B cell (primary cell): ENCODE measurements at regions not wholly inside any gene's neighbourhood (a gene's known extent, or its start where the extent isn't known, plus 50 kb on each side); places are given as distances from the start of the nearest gene placed in this dataset.

ENCODE experiments used
- ATAC-seq: fragments of 200-7000 bp; cut with Tn5 transposase; one replicate; pipeline ENCODE4 v1.10.0; 2021; ENCODE audit warnings: low read depth, mild to moderate bottlenecking, moderate number of reproducible peaks, moderate library complexity
- CTCF ChIA-PET: fragments of 350-600 bp; sonication (Branson Sonifier 250); formaldehyde crosslinking; loops from one replicate; lab custom pipeline; 2021; ENCODE audit warnings: antibody characterized with exemption, inconsistent platforms; lab: Charles Lee
- POLR2A ChIA-PET: fragments of 350-600 bp; sonication (Branson Sonifier 250); formaldehyde crosslinking; loops from one replicate; lab custom pipeline; 2021; ENCODE audit warnings: antibody characterized with exemption; lab: Charles Lee
- DNase-seq: peaks from one replicate; pipeline ENCODE4 v3.0.0; 2013
- H2AFZ ChIP-seq: 2 replicates; pipeline ENCODE4 v1.6.1; 2012; ENCODE audit warnings: mild to moderate bottlenecking, low read depth, low read length; ENCODE audit not compliant: insufficient read depth, poor library complexity, severe bottlenecking
- H3K27ac ChIP-seq, 2 donors: 1 replicate in 1 of 2; 2 replicates in 1 of 2; pipeline ENCODE4 v1.5.1; 2012 to 2013; ENCODE audit warnings: low read length in 2 of 2, mild to moderate bottlenecking in 2 of 2, moderate library complexity in 1 of 2
- H3K27me3 ChIP-seq, 4 experiments: fragments of 200-600 bp in 1 of 4; sonication (generic) in 1 of 4; replicated peaks in 1 of 4; 1 replicate in 2 of 4; 2 replicates in 2 of 4; pipeline versions ENCODE4 v1.6.1 to v1.7.0; 2013 to 2016; ENCODE audit warnings: low read length in 3 of 4, mild to moderate bottlenecking in 2 of 4, mixed read lengths in 1 of 4, moderate library complexity in 1 of 4; ENCODE audit not compliant: insufficient read depth in 4 of 4, control insufficient read depth in 3 of 4; ENCODE audit errors: control extremely low read depth in 1 of 4
- H3K36me3 ChIP-seq, 2 experiments: replicated peaks in 1 of 2; 1 replicate in 1 of 2; 2 replicates in 1 of 2; pipeline versions ENCODE4 v1.6.1 to v1.7.1; 2013; ENCODE audit warnings: low read length in 1 of 2; ENCODE audit not compliant: insufficient read depth in 2 of 2, control insufficient read depth in 1 of 2; ENCODE audit errors: control extremely low read depth in 1 of 2, extremely low read depth in 1 of 2
- H3K4me1 ChIP-seq, 2 donors: fragments of 200-600 bp in 1 of 2; sonication (generic) in 1 of 2; 1 replicate in 1 of 2; 2 replicates in 1 of 2; pipeline versions ENCODE4 v1.5.1 to v1.6.1; 2013 to 2017; ENCODE audit warnings: low read length in 2 of 2; ENCODE audit not compliant: control insufficient read depth in 2 of 2, insufficient read depth in 2 of 2
- H3K4me2 ChIP-seq: replicated peaks from 2 replicates; pipeline ENCODE3; 2012; ENCODE audit warnings: mild to moderate bottlenecking, low read depth, low read length; ENCODE audit not compliant: poor library complexity, severe bottlenecking
- H3K4me3 ChIP-seq, 5 experiments: fragments of 200-600 bp in 1 of 5; sonication (generic) in 1 of 5; 1 replicate in 3 of 5; 2 replicates in 2 of 5; pipeline versions ENCODE4 v1.5.1 to v1.7.0; 2011 to 2016; ENCODE audit warnings: low read length in 4 of 5, mild to moderate bottlenecking in 4 of 5, low read depth in 2 of 5, control low read depth in 1 of 5, moderate library complexity in 1 of 5; ENCODE audit not compliant: insufficient read depth in 1 of 5; ENCODE audit errors: control extremely low read depth in 1 of 5, extremely low read depth in 1 of 5
- H3K79me2 ChIP-seq: fragments of 200-600 bp; sonication (generic); one replicate; pipeline ENCODE4 v1.6.0; 2016; ENCODE audit warnings: low read length; ENCODE audit not compliant: control insufficient read depth, insufficient read depth
- H3K9ac ChIP-seq: fragments of 200-600 bp; sonication (generic); 2 replicates; pipeline ENCODE4 v1.6.1; 2017; ENCODE audit warnings: mild to moderate bottlenecking, low read length, moderate library complexity
- H3K9me3 ChIP-seq, 3 donors: one replicate each; pipeline versions ENCODE4 v1.6.1 to v1.7.1; 2013; ENCODE audit warnings: low read length in 2 of 3; ENCODE audit not compliant: control insufficient read depth in 2 of 3, insufficient read depth in 1 of 3; ENCODE audit errors: control extremely low read depth in 1 of 3
- H4K20me1 ChIP-seq: 2 replicates; pipeline ENCODE4 v1.6.0; 2012; ENCODE audit warnings: mild to moderate bottlenecking, low read length; ENCODE audit not compliant: insufficient read depth, control insufficient read depth, poor library complexity, severe bottlenecking
- H3K27ac Mint-ChIP-seq: one replicate; pipeline ENCODE4 v1.8.0; 2021; ENCODE audit warnings: mixed read lengths
- H3K27me3 Mint-ChIP-seq: one replicate; pipeline ENCODE4 v1.8.0; 2021; ENCODE audit warnings: mixed read lengths
- H3K4me1 Mint-ChIP-seq: one replicate; pipeline ENCODE4 v1.8.0; 2021; ENCODE audit warnings: mixed read lengths
- H3K4me3 Mint-ChIP-seq: one replicate; pipeline ENCODE4 v1.8.0; 2021; ENCODE audit warnings: mixed read lengths
- H3K9me3 Mint-ChIP-seq: one replicate; pipeline ENCODE4 v1.8.0; 2022; ENCODE audit warnings: mixed read lengths; ENCODE audit not compliant: insufficient read depth
- CTCF ChIP-seq: fragments of 200-600 bp; IDR thresholded peaks from one replicate; pipeline ENCODE4 v1.8.0; 2022; ENCODE audit warnings: antibody characterized with exemption, mild to moderate bottlenecking
- EZH2 ChIP-seq: IDR thresholded peaks from 2 replicates; pipeline ENCODE4 v1.6.1; 2012; ENCODE audit warnings: borderline replicate concordance, low read depth, mild to moderate bottlenecking, moderate library complexity, low read length; ENCODE audit not compliant: insufficient read depth, poor library complexity, severe bottlenecking
- WGBS: methylation state at CpG from one replicate; pipeline ENCODE4 v1.1.5; 2013; ENCODE audit warnings: missing lambda C conversion rate; ENCODE audit not compliant: insufficient coverage; 5-methylcytosine and 5-hydroxymethylcytosine counted together
- intact Hi-C: fragments of 100-400 bp; cut with micrococcal nuclease; formaldehyde crosslinking; loops from one replicate; pipeline ENCODE4 v1.10.0; 2022

DNA sequence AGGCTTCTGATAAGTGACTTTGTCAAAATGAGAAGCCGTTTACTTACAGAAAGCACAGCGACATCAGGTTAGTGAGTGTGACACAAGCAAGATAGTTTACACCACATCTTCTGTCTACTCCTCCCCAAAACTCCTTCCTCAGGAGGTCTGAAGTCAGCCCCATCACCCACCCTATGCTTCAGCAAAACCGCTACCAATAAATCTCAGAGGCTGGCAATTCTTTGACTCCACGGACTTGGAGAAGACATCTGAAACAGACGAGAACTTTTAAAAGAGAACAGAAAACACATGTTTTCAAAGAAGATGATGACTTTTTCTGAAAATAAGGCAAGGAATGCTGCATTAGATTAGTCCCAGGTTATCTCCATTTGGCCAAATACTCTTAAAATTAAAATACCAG lies 261.1 kb downstream of the TBC1D4 start:
- no peak overlapping the region for H3K4me3 ChIP-seq
- no peaks in the 10 kb centered on the region for H4K20me1 ChIP-seq
- no peak overlapping the region for H2AFZ ChIP-seq
- no peak overlapping the region for H3K27ac ChIP-seq
- WGBS = 94% methylated on average over 2 of the region's 5 CpGs
- no peak for TF ChIP-seq EZH2
- no peak overlapping the region for H3K9ac ChIP-seq
- H3K36me3 ChIP-seq = no peaks in the 10 kb centered on the region
- peaks cover 6% of the 10 kb centered on the region for H3K4me1 Mint-ChIP-seq
- H3K27ac Mint-ChIP-seq = no peak overlapping the region
- H3K9me3 ChIP-seq = peaks cover 0 to 5% (median 0%) of the 10 kb centered on the region in 3 donors
- no peak for DNase-seq
- H3K79me2 ChIP-seq = no peaks in the 10 kb centered on the region
- CTCF ChIA-PET = interaction anchor here (0.9 kb wide), 1 partner anchor 1466 kb away, joined by 5 read pairs; no protein-coding TSS in a partner anchor
- intact Hi-C loops = no loop called here
- POLR2A ChIA-PET = no interaction called here
- no peaks in the 10 kb centered on the region for H3K9me3 Mint-ChIP-seq
- H3K27me3 ChIP-seq = peaks cover 0 to 9% (median 5%) of the 10 kb centered on the region in 4 experiments
- no peak overlapping the region for H3K4me2 ChIP-seq
- no peak for ATAC-seq
- peaks cover 33% of the 10 kb centered on the region for H3K27me3 Mint-ChIP-seq
- no peak overlapping the region for H3K4me3 Mint-ChIP-seq
- peaks cover 0 to 5% of the 10 kb centered on the region in 2 donors for H3K4me1 ChIP-seq

- intact Hi-C loops = no loop called here
- Histone ChIP-seq H3K4me2 (no peak overlapping the region), H3K36me3 (no peaks in the 10 kb centered on the region), H4K20me1 (no peaks in the 10 kb centered on the region), H3K9me3 (peaks cover 0 to 5% (median 0%) of the 10 kb centered on the region in 3 donors), H3K79me2 (no peaks in the 10 kb centered on the region), H3K27ac (no peak overlapping the region), H2AFZ (no peak overlapping the region), H3K9ac (no peak overlapping the region), H3K27me3 (peaks cover 0 to 9% (median 5%) of the 10 kb centered on the region in 4 experiments), H3K4me3 (no peak overlapping the region), H3K4me1 (peaks cover 0 to 5% of the 10 kb centered on the region in 2 donors)
- H3K4me3 Mint-ChIP-seq = no peak overlapping the region
- no peak for DNase-seq
- H3K4me1 Mint-ChIP-seq = peaks cover 6% of the 10 kb centered on the region
- TF ChIP-seq EZH2 (no peak), CTCF (no peak)
- ChIA-PET POLR2A (no interaction called here), CTCF (interaction anchor here (0.9 to 1.4 kb wide), 6 partner anchors 11 to 1509 kb away, joined by 3 to 10 read pairs (median 6); no protein-coding TSS in a partner anchor)
- no peak overlapping the region for H3K27ac Mint-ChIP-seq
- no peaks in the 10 kb centered on the region for H3K9me3 Mint-ChIP-seq
- H3K27me3 Mint-ChIP-seq = peaks cover 38% of the 10 kb centered on the region
- 87% methylated on average over 8 of the region's 8 CpGs for WGBS
- ATAC-seq = no peak
Observed at GRCh38 chr13:75220238-75220542, 261.8 kb downstream of the TBC1D4 start.
